ENCODE measurements at regions not wholly inside any gene's neighbourhood (a gene's known extent, or its start where the extent isn't known, plus 50 kb on each side); places are given as distances from the start of the nearest gene placed in this dataset.

DNA sequence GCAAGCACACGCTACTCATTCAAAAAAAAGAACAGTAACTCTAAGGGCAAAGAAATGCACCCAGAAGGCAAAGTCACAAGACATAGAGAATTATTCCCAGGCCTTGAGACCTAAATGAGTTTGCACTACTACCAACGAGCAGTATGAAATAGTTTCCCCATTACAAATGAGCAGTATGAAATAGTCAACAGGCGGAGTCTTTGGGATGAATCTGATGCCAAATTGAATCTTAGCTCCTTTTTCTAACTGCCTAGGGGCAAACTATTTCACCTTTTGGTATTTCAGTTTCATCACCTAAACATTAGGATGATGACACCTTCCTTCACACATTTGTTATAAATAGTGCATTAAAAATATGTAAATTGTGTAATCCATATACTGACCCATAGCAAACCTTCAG lies 213.0 kb upstream of the FAT4 start:
- Mint-ChIP-seq H3K4me1 (ENCODE audit: low read depth) (peaks cover 16% of the 10 kb centered on the region), H3K36me3 (ENCODE audit: low read depth) (no peaks in the 10 kb centered on the region), H3K27me3 (ENCODE audit: low read depth) (no peaks in the 10 kb centered on the region), H3K4me3 (ENCODE audit: unreplicated experiment) (no peak overlapping the region), H3K9me3 (ENCODE audit: low read depth) (no peaks in the 10 kb centered on the region), H3K27ac (ENCODE audit: unreplicated experiment) (no peak overlapping the region)
- TF ChIP-seq, protein P1, sequence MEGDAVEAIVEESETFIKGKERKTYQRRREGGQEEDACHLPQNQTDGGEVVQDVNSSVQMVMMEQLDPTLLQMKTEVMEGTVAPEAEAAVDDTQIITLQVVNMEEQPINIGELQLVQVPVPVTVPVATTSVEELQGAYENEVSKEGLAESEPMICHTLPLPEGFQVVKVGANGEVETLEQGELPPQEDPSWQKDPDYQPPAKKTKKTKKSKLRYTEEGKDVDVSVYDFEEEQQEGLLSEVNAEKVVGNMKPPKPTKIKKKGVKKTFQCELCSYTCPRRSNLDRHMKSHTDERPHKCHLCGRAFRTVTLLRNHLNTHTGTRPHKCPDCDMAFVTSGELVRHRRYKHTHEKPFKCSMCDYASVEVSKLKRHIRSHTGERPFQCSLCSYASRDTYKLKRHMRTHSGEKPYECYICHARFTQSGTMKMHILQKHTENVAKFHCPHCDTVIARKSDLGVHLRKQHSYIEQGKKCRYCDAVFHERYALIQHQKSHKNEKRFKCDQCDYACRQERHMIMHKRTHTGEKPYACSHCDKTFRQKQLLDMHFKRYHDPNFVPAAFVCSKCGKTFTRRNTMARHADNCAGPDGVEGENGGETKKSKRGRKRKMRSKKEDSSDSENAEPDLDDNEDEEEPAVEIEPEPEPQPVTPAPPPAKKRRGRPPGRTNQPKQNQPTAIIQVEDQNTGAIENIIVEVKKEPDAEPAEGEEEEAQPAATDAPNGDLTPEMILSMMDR (IDR thresholded peaks at IDR 0.05) = no peak
- DNase-seq (ENCODE audit: low spot score) = no peak

DNA sequence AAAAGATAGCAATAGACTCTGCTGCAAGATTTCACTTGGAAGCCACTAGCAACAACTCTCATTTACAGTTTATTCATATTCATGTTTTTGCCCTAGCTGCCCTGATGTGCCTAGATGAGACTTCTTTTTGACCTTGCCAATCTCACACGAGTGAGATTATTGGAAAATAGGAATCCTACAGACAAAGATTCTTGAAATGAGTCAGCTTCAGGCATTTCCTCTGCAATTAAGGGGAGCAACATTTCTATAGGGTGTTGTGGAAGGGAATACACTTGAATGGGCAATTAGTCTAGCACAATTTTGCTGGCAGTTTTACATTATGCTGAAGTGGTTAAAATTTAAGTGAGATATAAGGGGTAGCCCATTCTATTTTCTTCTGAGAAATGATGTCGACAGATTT lies 217.0 kb upstream of the FAT4 start:
- Mint-ChIP-seq H3K9me3 (ENCODE audit: low read depth) (peaks cover 3% of the 10 kb centered on the region), H3K4me3 (ENCODE audit: unreplicated experiment) (no peak overlapping the region), H3K36me3 (ENCODE audit: low read depth) (no peaks in the 10 kb centered on the region), H3K27ac (ENCODE audit: unreplicated experiment) (no peak overlapping the region), H3K27me3 (ENCODE audit: low read depth) (no peaks in the 10 kb centered on the region), H3K4me1 (ENCODE audit: low read depth) (peaks cover 10% of the 10 kb centered on the region)
- DNase-seq (ENCODE audit: low spot score) = no peak
- TF ChIP-seq, protein P1 (IDR thresholded peaks at IDR 0.05) = no peak

DNA sequence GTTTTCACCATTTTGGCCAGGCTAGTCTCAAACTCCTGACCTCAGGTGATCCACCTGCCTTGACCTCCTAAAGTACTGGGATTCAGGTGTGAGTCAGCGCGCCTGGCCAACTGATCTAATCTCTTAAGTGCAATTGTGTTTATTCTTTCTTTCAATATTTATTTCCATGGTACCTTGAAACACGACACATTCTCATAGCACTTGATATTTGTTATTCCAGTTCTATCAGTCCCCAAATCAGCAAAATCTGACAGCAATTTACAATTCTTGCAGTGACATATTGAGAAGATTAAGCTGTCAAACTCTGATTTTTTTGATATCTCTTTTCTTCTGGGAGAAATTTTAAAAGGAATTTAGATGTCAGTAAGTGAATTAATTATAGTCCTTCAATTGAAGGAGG lies 218.1 kb upstream of the FAT4 start:
- no peak for DNase-seq (ENCODE audit: low spot score)
- Mint-ChIP-seq H3K4me1 (ENCODE audit: low read depth) (peaks cover 10% of the 10 kb centered on the region), H3K27ac (ENCODE audit: unreplicated experiment) (no peak overlapping the region), H3K9me3 (ENCODE audit: low read depth) (peaks cover 3% of the 10 kb centered on the region), H3K4me3 (ENCODE audit: unreplicated experiment) (no peak overlapping the region), H3K27me3 (ENCODE audit: low read depth) (no peaks in the 10 kb centered on the region), H3K36me3 (ENCODE audit: low read depth) (no peaks in the 10 kb centered on the region)
- TF ChIP-seq, protein P1 (IDR thresholded peaks at IDR 0.05) = no peak

DNA sequence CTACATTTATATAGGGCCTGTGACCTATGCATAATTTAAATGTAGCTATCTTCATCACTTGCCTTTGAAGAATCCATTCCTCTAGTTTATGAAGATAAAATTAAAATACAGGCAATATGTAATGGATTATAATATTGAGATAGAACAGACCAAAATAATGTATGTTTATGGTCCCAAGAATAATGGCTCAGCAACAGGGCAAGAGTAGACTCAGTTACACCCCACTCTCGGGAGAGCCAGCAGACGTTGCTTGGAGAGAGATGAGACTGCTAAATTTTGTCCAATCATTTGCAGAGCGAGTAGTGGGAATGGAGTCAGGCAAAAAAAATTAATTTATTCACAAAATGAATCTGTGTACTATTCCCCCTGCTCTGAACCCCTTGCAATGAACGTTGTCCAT lies 223.2 kb upstream of the FAT4 start:
- H3K27me3 Mint-ChIP-seq (ENCODE audit: low read depth) = no peaks in the 10 kb centered on the region
- H3K4me1 Mint-ChIP-seq (ENCODE audit: low read depth) = no peaks in the 10 kb centered on the region
- TF ChIP-seq, protein P1 (IDR thresholded peaks at IDR 0.05) = no peak
- no peak overlapping the region for H3K4me3 Mint-ChIP-seq (ENCODE audit: unreplicated experiment)
- DNase-seq (ENCODE audit: low spot score) = no peak
- H3K9me3 Mint-ChIP-seq (ENCODE audit: low read depth) = peaks cover 3% of the 10 kb centered on the region
- H3K27ac Mint-ChIP-seq (ENCODE audit: unreplicated experiment) = no peak overlapping the region
- no peaks in the 10 kb centered on the region for H3K36me3 Mint-ChIP-seq (ENCODE audit: low read depth)

DNA sequence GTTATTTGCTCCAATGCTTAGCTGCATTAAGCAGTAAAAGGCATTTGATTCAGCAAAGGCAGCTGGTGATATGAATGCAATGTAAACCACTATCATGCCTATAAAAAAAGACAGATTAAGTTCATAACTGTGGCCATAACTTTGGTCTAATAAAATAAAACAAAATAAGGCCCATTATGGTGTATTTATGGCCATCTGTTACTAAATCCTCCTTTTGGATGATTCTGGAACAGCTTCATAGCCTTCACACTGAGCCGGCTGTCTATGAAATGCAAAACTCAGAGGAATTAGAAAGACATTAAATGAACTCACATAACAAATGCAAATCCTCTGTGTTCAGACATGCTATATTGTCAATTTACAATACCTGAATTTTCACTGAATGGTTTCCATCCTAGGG lies 223.7 kb upstream of the FAT4 start:
- TF ChIP-seq, protein P1 (IDR thresholded peaks at IDR 0.05) = no peak
- Mint-ChIP-seq H3K27me3 (ENCODE audit: low read depth) (no peaks in the 10 kb centered on the region), H3K4me3 (ENCODE audit: unreplicated experiment) (no peak overlapping the region), H3K9me3 (ENCODE audit: low read depth) (peaks cover 3% of the 10 kb centered on the region), H3K36me3 (ENCODE audit: low read depth) (no peaks in the 10 kb centered on the region), H3K27ac (ENCODE audit: unreplicated experiment) (no peak overlapping the region), H3K4me1 (ENCODE audit: low read depth) (no peaks in the 10 kb centered on the region)
- DNase-seq (ENCODE audit: low spot score) = no peak
